Type B pancreatic cell (in vitro differentiated cells): ENCODE measurements at regions not wholly inside any gene's neighbourhood (a gene's known extent, or its start where the extent isn't known, plus 50 kb on each side); places are given as distances from the start of the nearest gene placed in this dataset.

Experiments
- DNase-seq: peaks from one replicate; pipeline ENCODE4 v3.0.0; 2021; ENCODE audit warnings: mixed read lengths; ENCODE audit not compliant: unreplicated experiment; ENCODE audit errors: extremely low spot score
- H3K27ac Mint-ChIP-seq: 2 replicates; pipeline ENCODE4 v1.8.0; 2021; ENCODE audit warnings: mild to moderate bottlenecking, mixed read lengths
- H3K27me3 Mint-ChIP-seq: 2 replicates; pipeline ENCODE4 v1.8.0; 2021; ENCODE audit warnings: mixed read lengths
- H3K36me3 Mint-ChIP-seq: 2 replicates; pipeline ENCODE4 v1.8.0; 2021; ENCODE audit warnings: mixed read lengths
- H3K4me1 Mint-ChIP-seq: one replicate; pipeline ENCODE4 v1.8.0; 2021; ENCODE audit warnings: mixed read lengths; ENCODE audit not compliant: unreplicated experiment
- H3K4me3 Mint-ChIP-seq: 2 replicates; pipeline ENCODE4 v1.8.0; 2021; ENCODE audit warnings: mild to moderate bottlenecking, mixed read lengths
- H3K9me3 Mint-ChIP-seq: 2 replicates; pipeline ENCODE4 v1.8.0; 2021; ENCODE audit warnings: mixed read lengths
- TF ChIP-seq, protein P1 (sequence below): fragments of 200-600 bp; sonication (generic); conservative IDR thresholded peaks from 2 replicates; pipeline ENCODE4 v1.5.0; 2021; ENCODE audit warnings: antibody characterized with exemption, mild to moderate bottlenecking

DNA sequence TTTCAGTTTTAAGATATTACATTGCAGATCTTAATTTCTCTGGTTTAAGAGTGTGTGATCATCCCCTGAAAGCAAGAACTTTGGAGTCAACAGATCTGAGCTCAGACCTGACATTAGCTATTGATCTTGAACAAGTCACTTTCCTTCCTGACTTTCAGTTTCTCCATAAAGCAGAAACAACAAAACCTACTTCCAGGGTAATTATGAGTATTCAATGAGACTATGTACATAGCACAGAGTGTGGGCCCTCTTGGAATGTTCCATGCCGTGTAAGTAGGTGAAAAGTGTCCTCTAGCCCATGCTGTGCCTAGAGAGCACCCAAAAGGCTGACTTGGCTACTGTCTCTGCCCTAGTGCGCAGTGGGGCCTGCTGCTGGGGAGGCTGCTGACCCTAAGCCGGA, 188.0 kb upstream of the RPL34 start:
- no peaks in the 10 kb centered on the region for H3K36me3 Mint-ChIP-seq
- DNase-seq = no peak
- H3K4me1 Mint-ChIP-seq = no peaks in the 10 kb centered on the region
- no peak overlapping the region for H3K27ac Mint-ChIP-seq
- no peak overlapping the region for H3K4me3 Mint-ChIP-seq
- no peaks in the 10 kb centered on the region for H3K27me3 Mint-ChIP-seq
- no peaks in the 10 kb centered on the region for H3K9me3 Mint-ChIP-seq
- TF ChIP-seq, protein P1, sequence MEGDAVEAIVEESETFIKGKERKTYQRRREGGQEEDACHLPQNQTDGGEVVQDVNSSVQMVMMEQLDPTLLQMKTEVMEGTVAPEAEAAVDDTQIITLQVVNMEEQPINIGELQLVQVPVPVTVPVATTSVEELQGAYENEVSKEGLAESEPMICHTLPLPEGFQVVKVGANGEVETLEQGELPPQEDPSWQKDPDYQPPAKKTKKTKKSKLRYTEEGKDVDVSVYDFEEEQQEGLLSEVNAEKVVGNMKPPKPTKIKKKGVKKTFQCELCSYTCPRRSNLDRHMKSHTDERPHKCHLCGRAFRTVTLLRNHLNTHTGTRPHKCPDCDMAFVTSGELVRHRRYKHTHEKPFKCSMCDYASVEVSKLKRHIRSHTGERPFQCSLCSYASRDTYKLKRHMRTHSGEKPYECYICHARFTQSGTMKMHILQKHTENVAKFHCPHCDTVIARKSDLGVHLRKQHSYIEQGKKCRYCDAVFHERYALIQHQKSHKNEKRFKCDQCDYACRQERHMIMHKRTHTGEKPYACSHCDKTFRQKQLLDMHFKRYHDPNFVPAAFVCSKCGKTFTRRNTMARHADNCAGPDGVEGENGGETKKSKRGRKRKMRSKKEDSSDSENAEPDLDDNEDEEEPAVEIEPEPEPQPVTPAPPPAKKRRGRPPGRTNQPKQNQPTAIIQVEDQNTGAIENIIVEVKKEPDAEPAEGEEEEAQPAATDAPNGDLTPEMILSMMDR = no peak

DNA sequence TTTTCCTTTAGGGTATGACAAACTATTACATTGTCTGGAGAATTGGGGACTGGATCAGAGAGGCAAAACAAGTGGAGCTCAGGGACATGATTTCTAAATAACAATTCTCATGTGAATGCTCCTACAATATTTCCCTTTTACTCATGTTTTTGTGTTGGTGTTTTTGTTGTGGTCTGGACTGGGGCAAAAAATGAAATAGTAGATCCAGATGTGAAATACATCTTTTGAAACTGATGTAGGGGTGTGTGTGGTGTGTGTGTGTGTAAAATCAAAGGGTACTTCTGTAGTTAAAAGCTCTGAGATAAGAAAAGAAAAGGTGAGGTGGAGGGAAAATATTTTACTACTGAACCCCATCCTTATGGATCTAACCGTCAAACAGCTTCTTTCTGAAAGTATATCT, 188.4 kb upstream of the RPL34 start:
- Mint-ChIP-seq H3K4me1 (no peaks in the 10 kb centered on the region), H3K9me3 (no peaks in the 10 kb centered on the region), H3K4me3 (no peak overlapping the region), H3K36me3 (no peaks in the 10 kb centered on the region), H3K27ac (no peak overlapping the region), H3K27me3 (no peaks in the 10 kb centered on the region)
- TF ChIP-seq, protein P1 = no peak
- DNase-seq = no peak

DNA sequence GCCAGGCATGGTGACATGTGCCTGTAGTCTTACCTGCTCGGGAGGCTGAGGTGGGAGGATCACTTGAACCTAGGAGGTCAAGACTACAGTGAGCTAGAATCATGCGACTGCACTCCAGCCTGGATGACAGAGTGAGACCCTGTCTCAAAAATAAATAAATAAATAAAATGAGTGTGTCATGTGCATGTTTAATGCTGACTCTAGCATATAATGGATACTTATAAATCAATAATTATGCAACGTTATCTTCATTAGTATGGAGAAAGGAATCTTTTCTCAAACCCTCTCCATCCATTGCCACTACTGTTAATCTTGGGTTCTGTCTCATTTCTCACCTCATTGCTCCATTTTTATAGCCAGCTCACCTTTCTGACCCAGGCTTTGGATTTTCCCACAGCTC, 189.5 kb upstream of the RPL34 start:
- TF ChIP-seq, protein P1 = no peak
- DNase-seq = no peak
- no peaks in the 10 kb centered on the region for H3K9me3 Mint-ChIP-seq
- H3K4me1 Mint-ChIP-seq = no peaks in the 10 kb centered on the region
- H3K4me3 Mint-ChIP-seq = no peak overlapping the region
- H3K27me3 Mint-ChIP-seq = no peaks in the 10 kb centered on the region
- no peak overlapping the region for H3K27ac Mint-ChIP-seq
- H3K36me3 Mint-ChIP-seq = no peaks in the 10 kb centered on the region

DNA sequence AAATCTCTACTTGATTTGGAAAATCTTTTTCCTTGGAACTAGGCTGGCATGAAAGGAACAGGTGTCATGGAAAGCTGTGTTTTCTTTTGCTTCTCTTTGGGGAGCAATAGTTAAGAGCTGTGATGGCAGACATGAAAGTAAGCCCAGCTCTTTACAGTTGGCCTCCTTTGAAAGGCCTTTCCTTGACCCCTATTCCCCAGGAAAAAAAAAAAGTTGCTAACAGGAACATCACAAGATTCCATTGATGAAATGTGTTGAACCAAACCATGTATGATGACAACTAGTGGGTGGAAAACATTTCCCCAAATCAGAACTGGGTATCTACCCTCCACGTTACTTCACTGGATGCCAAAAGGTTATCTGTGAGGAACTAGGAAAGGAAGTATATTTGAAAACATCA, 190.7 kb upstream of the RPL34 start:
- H3K27me3 Mint-ChIP-seq = no peaks in the 10 kb centered on the region
- H3K4me1 Mint-ChIP-seq = no peaks in the 10 kb centered on the region
- H3K36me3 Mint-ChIP-seq = no peaks in the 10 kb centered on the region
- H3K9me3 Mint-ChIP-seq = no peaks in the 10 kb centered on the region
- H3K27ac Mint-ChIP-seq = no peak overlapping the region
- no peak for DNase-seq
- no peak overlapping the region for H3K4me3 Mint-ChIP-seq
- TF ChIP-seq, protein P1 = no peak

DNA sequence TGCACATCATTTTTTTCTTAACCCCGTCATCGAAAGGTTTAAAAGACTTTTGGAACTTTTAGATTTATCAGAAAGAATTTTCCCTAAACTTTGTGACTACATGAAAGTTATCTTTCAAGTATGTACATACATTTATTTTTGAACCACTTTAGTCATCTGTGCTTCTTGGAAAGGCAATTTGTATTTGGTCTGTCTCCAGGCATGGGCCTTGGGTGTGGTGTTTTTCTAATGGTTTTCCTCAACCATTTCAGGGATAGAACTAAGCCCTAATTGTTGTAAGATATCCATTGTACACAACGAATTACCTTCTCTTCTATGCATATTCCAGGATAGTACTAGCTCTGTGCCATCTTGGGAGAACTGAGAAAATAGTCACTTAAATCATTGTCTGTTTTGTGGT, 191.5 kb upstream of the RPL34 start:
- Mint-ChIP-seq H3K4me3 (no peak overlapping the region), H3K27ac (no peak overlapping the region), H3K4me1 (no peaks in the 10 kb centered on the region), H3K36me3 (no peaks in the 10 kb centered on the region), H3K9me3 (no peaks in the 10 kb centered on the region), H3K27me3 (no peaks in the 10 kb centered on the region)
- TF ChIP-seq, protein P1 = no peak
- DNase-seq = no peak

DNA sequence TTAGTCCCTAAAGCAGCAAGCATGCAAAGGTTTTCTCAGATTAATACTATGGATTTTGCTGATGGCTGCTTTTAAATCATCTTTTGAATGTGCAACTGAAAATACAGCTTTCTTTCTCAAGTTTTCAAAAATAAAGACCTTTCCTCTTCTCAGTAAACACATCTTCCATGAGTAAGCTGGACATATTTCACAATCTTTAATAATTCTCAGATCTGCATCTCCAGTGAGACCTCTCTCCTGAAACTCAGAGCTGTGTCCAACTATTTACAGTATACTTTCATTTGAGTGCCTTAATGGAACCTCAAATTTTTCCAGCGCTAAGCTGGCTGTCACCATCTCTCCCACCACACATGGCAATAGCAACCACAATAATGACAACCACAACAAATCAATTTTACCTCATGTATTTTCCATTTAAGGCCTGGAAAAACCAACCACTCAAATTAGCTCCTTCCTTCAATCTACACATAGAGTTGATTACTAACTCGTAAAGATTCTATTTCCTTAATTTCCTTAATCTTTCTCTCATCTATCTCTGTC, 192.4 kb upstream of the RPL34 start:
- H3K27me3 Mint-ChIP-seq = no peaks in the 10 kb centered on the region

More for the DNA sequence above, 192.4 kb upstream of the RPL34 start:
- H3K9me3 Mint-ChIP-seq = peaks cover 2% of the 10 kb centered on the region
- H3K27ac Mint-ChIP-seq = no peak overlapping the region
- no peaks in the 10 kb centered on the region for H3K4me1 Mint-ChIP-seq
- TF ChIP-seq, protein P1 = no peak
- H3K36me3 Mint-ChIP-seq = no peaks in the 10 kb centered on the region
- H3K4me3 Mint-ChIP-seq = no peak overlapping the region
- DNase-seq = no peak
